WTC11 (cell line): ENCODE measurements at regions not wholly inside any gene's neighbourhood (a gene's known extent, or its start where the extent isn't known, plus 50 kb on each side); places are given as distances from the start of the nearest gene placed in this dataset.

Source experiments
- ATF3 ChIP-seq: sonication (generic); formaldehyde crosslinking; conservative IDR thresholded peaks from 2 replicates; pipeline ENCODE4 v1.8.1; 2022; ENCODE audit warnings: mild to moderate bottlenecking, missing genetic modification reagents
- CTCF ChIP-seq: fragments of 200-600 bp; IDR thresholded peaks from 2 replicates; pipeline ENCODE4 v1.8.0; 2022; ENCODE audit warnings: antibody characterized with exemption
- E2F5 ChIP-seq: sonication (generic); formaldehyde crosslinking; IDR thresholded peaks from 2 replicates; pipeline ENCODE4 v1.8.1; 2022; ENCODE audit warnings: mild to moderate bottlenecking, moderate library complexity, missing genetic modification reagents
- ETV6 ChIP-seq: sonication (generic); formaldehyde crosslinking; IDR thresholded peaks from 2 replicates; pipeline ENCODE4 v1.8.1; 2022; ENCODE audit warnings: mild to moderate bottlenecking, missing genetic modification reagents
- MAX ChIP-seq: sonication (generic); formaldehyde crosslinking; IDR thresholded peaks from 2 replicates; pipeline ENCODE4 v1.8.0; 2022; ENCODE audit warnings: mild to moderate bottlenecking, missing genetic modification reagents
- NR3C1 ChIP-seq: sonication (generic); formaldehyde crosslinking; conservative IDR thresholded peaks from 2 replicates; pipeline ENCODE4 v1.8.1; 2023; ENCODE audit warnings: low read depth, mild to moderate bottlenecking, missing genetic modification reagents
- TEAD4 ChIP-seq: sonication (generic); formaldehyde crosslinking; IDR thresholded peaks from 2 replicates; pipeline ENCODE4 v1.8.0; 2022; ENCODE audit warnings: mild to moderate bottlenecking, missing genetic modification reagents
- ZNF232 ChIP-seq: sonication (generic); formaldehyde crosslinking; IDR thresholded peaks from 2 replicates; pipeline ENCODE4 v1.8.0; 2022; ENCODE audit warnings: mild to moderate bottlenecking, missing genetic modification reagents

GRCh38 chr4:162442128-162442527 lies 278.3 kb upstream of the FSTL5 start:
- no peak for TF ChIP-seq TEAD4 (CRISPR knock-in tag)
- no peak for TF ChIP-seq CTCF
- TF ChIP-seq ETV6 (CRISPR knock-in tag) = no peak
- no peak for TF ChIP-seq ATF3 (CRISPR knock-in tag)
- TF ChIP-seq MAX (CRISPR knock-in tag) = no peak
- no peak for TF ChIP-seq ZNF232 (CRISPR knock-in tag)
- no peak for TF ChIP-seq NR3C1 (CRISPR knock-in tag)
- no peak for TF ChIP-seq E2F5 (CRISPR knock-in tag)
